ENCODE measurements at regions not wholly inside any gene's neighbourhood (a gene's known extent, or its start where the extent isn't known, plus 50 kb on each side); places are given as distances from the start of the nearest gene placed in this dataset.

DNA sequence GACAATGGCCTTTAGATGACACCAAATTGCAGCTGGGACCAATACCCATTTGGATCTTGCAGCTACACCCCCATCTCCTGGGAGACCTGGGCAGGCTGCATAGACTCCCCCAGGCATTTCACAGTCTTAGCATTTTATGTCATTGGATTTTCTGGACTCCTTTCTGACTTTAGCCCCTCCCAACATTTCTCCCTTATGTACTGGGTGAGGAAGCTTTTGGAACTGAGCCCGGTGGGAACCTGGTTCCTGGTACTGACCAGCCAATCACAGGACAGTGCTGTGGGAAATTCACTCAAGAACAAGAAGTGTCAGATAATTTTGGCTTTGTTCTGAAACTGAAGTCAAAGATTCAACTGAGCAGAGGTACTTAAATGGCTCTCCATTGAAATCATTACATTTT, 177.7 kb downstream of the ACTR3B start:
- TF ChIP-seq, protein P1, sequence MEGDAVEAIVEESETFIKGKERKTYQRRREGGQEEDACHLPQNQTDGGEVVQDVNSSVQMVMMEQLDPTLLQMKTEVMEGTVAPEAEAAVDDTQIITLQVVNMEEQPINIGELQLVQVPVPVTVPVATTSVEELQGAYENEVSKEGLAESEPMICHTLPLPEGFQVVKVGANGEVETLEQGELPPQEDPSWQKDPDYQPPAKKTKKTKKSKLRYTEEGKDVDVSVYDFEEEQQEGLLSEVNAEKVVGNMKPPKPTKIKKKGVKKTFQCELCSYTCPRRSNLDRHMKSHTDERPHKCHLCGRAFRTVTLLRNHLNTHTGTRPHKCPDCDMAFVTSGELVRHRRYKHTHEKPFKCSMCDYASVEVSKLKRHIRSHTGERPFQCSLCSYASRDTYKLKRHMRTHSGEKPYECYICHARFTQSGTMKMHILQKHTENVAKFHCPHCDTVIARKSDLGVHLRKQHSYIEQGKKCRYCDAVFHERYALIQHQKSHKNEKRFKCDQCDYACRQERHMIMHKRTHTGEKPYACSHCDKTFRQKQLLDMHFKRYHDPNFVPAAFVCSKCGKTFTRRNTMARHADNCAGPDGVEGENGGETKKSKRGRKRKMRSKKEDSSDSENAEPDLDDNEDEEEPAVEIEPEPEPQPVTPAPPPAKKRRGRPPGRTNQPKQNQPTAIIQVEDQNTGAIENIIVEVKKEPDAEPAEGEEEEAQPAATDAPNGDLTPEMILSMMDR (IDR thresholded peaks at IDR 0.05) = no peak
- no peak for TF ChIP-seq POLR2A (IDR thresholded peaks at IDR 0.05)
